PC-9 (cell line): ENCODE measurements at regions not wholly inside any gene's neighbourhood (a gene's known extent, or its start where the extent isn't known, plus 50 kb on each side); places are given as distances from the start of the nearest gene placed in this dataset.

Experiments
- BruUV-seq: library from RNA; stranded (reverse); fragments of 400-500 nt; replicated peaks from 2 replicates; lab custom pipeline; 2021; lab: Mats Ljungman, UMichigan
- CTCF ChIA-PET: fragments of 300-600 bp; sonication (Branson Sonifier 250); formaldehyde crosslinking; loops from one replicate; lab custom pipeline; 2022; ENCODE audit warnings: antibody characterized with exemption; lab: Charles Lee
- POLR2A ChIA-PET: fragments of 300-600 bp; sonication (Branson Sonifier 250); formaldehyde crosslinking; loops from one replicate; lab custom pipeline; 2022; ENCODE audit warnings: antibody characterized with exemption; ENCODE audit not compliant: unreplicated experiment; lab: Charles Lee
- DNase-seq, 2 experiments: peaks; one replicate each; pipeline versions ENCODE4 v3.0.0 to v3.0.0-alpha.2; 2015 to 2022; ENCODE audit warnings: mixed read lengths in 1 of 2
- H2AFZ ChIP-seq: fragments of 200-600 bp; sonication (generic); 2 replicates; pipeline ENCODE4 v1.8.1; 2017; ENCODE audit warnings: antibody characterized with exemption
- H3F3A ChIP-seq: fragments of 200-600 bp; sonication (generic); 2 replicates; pipeline ENCODE4 v1.8.1; 2017; ENCODE audit warnings: antibody characterized with exemption, mild to moderate bottlenecking, low read depth; ENCODE audit not compliant: insufficient read depth
- H3K27ac ChIP-seq: fragments of 200-600 bp; sonication (generic); 2 replicates; pipeline ENCODE4 v1.6.1; 2016; ENCODE audit warnings: mixed run types
- H3K27me3 ChIP-seq: fragments of 200-600 bp; sonication (generic); 2 replicates; pipeline ENCODE4 v1.6.1; 2016; ENCODE audit warnings: low read depth, mixed run types; ENCODE audit not compliant: insufficient read depth
- H3K36me3 ChIP-seq: fragments of 200-600 bp; sonication (generic); 2 replicates; pipeline ENCODE4 v1.6.1; 2016; ENCODE audit warnings: low read depth, mixed run types
- H3K4me1 ChIP-seq: fragments of 200-600 bp; sonication (generic); replicated peaks from 2 replicates; pipeline ENCODE4 v1.6.1; 2016; ENCODE audit warnings: mixed run types; ENCODE audit not compliant: insufficient read depth
- H3K4me2 ChIP-seq: fragments of 200-600 bp; sonication (generic); 2 replicates; pipeline ENCODE4 v1.6.1; 2017; ENCODE audit warnings: mixed run types
- H3K4me3 ChIP-seq: fragments of 200-600 bp; sonication (generic); 2 replicates; pipeline ENCODE4 v1.6.1; 2016; ENCODE audit warnings: mixed run types
- H3K79me2 ChIP-seq: fragments of 200-600 bp; sonication (generic); 2 replicates; pipeline ENCODE4 v1.6.1; 2017; ENCODE audit warnings: low read depth, mixed run types
- H3K9me2 ChIP-seq: fragments of 200-600 bp; sonication (generic); 2 replicates; pipeline ENCODE4 v1.8.1; 2017; ENCODE audit warnings: mild to moderate bottlenecking; ENCODE audit not compliant: insufficient read depth
- H3K9me3 ChIP-seq: fragments of 200-600 bp; sonication (generic); 2 replicates; pipeline ENCODE4 v1.8.1; 2016; ENCODE audit warnings: low read depth; ENCODE audit not compliant: insufficient read depth
- H4K20me1 ChIP-seq: fragments of 200-600 bp; sonication (generic); 2 replicates; pipeline ENCODE4 v1.8.1; 2017; ENCODE audit not compliant: insufficient read depth
- EZH2 ChIP-seq: fragments of 200-600 bp; sonication (generic); IDR thresholded peaks from 2 replicates; pipeline ENCODE4 v1.8.0; 2017; ENCODE audit warnings: antibody characterized with exemption, low read depth
- intact Hi-C: fragments of 100-400 bp; cut with micrococcal nuclease; formaldehyde crosslinking; loops from one replicate; pipeline ENCODE4 v1.10.0; 2022; ENCODE audit not compliant: unreplicated experiment
- TF ChIP-seq, protein P1 (sequence below): fragments of 200-600 bp; sonication (generic); conservative IDR thresholded peaks from 2 replicates; pipeline ENCODE4 v1.6.1; 2017; ENCODE audit warnings: mixed run types, antibody characterized with exemption, mild to moderate bottlenecking, moderate library complexity

DNA sequence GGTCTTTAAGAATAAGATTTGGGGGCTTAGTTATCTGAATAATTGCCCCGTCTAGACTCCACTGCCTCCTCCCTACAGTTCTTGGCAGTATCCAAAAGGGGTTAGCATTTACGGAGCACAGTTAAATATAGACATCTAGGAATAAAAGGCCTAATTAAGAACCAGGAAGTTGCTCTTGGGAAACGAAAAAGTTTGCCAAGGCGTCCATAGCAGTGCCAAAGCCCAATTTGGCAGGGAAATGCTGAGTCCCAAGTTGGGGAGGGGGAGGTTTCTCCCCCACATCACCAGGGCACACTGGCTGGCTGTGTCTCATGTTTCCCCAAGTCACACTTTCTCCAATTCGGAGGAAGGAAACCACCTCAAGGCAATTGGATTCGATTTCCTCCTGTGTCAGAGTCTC lies 338.7 kb downstream of the FBXW7 start:
- no peaks in the 10 kb centered on the region for H3K79me2 ChIP-seq
- ChIA-PET CTCF (interaction anchor here (0.6 kb wide), 1 partner anchor 862 kb away, joined by 4 read pairs; no protein-coding TSS in a partner anchor), POLR2A (no interaction called here)
- no peaks in the 10 kb centered on the region for H3K9me2 ChIP-seq
- no peaks in the 10 kb centered on the region for H4K20me1 ChIP-seq
- no peak overlapping the region for H2AFZ ChIP-seq
- H3K4me1 ChIP-seq = no peaks in the 10 kb centered on the region
- no peak for DNase-seq
- intact Hi-C loops = no loop called here
- H3K27me3 ChIP-seq = no peaks in the 10 kb centered on the region
- no peak overlapping the region for H3K4me2 ChIP-seq
- no peaks in the 10 kb centered on the region for H3F3A ChIP-seq
- H3K27ac ChIP-seq = no peak overlapping the region
- no peak for TF ChIP-seq EZH2
- TF ChIP-seq, protein P1, sequence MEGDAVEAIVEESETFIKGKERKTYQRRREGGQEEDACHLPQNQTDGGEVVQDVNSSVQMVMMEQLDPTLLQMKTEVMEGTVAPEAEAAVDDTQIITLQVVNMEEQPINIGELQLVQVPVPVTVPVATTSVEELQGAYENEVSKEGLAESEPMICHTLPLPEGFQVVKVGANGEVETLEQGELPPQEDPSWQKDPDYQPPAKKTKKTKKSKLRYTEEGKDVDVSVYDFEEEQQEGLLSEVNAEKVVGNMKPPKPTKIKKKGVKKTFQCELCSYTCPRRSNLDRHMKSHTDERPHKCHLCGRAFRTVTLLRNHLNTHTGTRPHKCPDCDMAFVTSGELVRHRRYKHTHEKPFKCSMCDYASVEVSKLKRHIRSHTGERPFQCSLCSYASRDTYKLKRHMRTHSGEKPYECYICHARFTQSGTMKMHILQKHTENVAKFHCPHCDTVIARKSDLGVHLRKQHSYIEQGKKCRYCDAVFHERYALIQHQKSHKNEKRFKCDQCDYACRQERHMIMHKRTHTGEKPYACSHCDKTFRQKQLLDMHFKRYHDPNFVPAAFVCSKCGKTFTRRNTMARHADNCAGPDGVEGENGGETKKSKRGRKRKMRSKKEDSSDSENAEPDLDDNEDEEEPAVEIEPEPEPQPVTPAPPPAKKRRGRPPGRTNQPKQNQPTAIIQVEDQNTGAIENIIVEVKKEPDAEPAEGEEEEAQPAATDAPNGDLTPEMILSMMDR = no peak
- H3K9me3 ChIP-seq = no peaks in the 10 kb centered on the region
- BruUV-seq = no TSS peak
- H3K4me3 ChIP-seq = no peak overlapping the region
- H3K36me3 ChIP-seq = no peaks in the 10 kb centered on the region

DNA sequence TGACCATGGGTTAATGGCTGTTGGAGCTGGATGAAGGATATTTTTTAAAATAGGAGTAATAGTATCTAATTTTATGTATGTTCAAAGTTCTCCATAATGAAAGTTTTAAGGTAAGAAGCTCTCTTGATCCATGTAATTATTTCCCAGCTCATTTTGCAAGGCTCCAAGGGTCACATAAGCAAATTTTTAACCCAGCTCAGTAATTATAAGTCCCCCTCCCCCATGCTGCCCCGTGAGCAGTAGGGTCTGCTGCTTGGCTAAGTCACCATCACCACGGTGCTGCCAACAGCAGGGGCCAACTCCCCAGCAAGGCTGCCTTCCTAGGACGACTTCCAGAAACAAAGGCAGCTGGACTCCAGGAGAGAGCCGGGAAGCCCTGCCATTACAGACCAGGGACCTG lies 340.0 kb downstream of the FBXW7 start:
- TF ChIP-seq, protein P1 = no peak
- no peak for TF ChIP-seq EZH2
- Histone ChIP-seq H3K4me2 (no peak overlapping the region), H3K27ac (no peak overlapping the region), H3K36me3 (no peaks in the 10 kb centered on the region), H3K79me2 (no peaks in the 10 kb centered on the region), H3K4me3 (no peak overlapping the region), H2AFZ (no peak overlapping the region), H3F3A (no peaks in the 10 kb centered on the region), H3K9me2 (no peaks in the 10 kb centered on the region), H3K27me3 (no peaks in the 10 kb centered on the region), H4K20me1 (no peaks in the 10 kb centered on the region), H3K9me3 (no peaks in the 10 kb centered on the region), H3K4me1 (no peaks in the 10 kb centered on the region)
- intact Hi-C loops = no loop called here
- ChIA-PET CTCF (no interaction called here), POLR2A (no interaction called here)
- DNase-seq = no peak
- BruUV-seq = no TSS peak

DNA sequence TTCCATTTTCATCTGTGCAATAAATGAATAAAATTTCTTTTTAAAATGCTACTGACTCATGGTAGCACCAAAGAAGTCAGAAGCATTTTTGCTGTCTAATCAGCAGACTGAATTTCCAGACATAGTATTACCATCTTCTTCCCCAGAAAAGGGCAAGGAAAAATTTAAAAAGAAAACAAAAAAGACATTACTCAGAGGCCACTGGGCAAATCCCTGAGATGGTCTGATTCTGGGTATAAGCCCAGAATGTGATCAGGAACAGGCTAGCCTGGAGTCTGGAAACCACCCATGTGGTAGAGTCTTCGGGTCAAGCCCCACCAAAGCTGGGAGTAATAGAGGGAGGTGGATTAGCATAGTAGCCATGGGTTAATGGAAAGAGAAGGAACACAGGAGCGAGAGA lies 342.8 kb downstream of the FBXW7 start:
- H2AFZ ChIP-seq = no peak overlapping the region
- BruUV-seq = no TSS peak
- intact Hi-C loops = no loop called here
- H3K36me3 ChIP-seq = no peaks in the 10 kb centered on the region
- H3K27me3 ChIP-seq = no peaks in the 10 kb centered on the region
- DNase-seq = no peak
- ChIA-PET POLR2A (no interaction called here), CTCF (no interaction called here)
- no peaks in the 10 kb centered on the region for H3K4me1 ChIP-seq
- no peaks in the 10 kb centered on the region for H3K9me2 ChIP-seq
- H3K4me2 ChIP-seq = no peak overlapping the region
- H3K9me3 ChIP-seq = no peaks in the 10 kb centered on the region
- TF ChIP-seq, protein P1 = no peak
- TF ChIP-seq EZH2 = no peak
- H4K20me1 ChIP-seq = no peaks in the 10 kb centered on the region
- no peak overlapping the region for H3K4me3 ChIP-seq
- no peaks in the 10 kb centered on the region for H3K79me2 ChIP-seq
- no peak overlapping the region for H3K27ac ChIP-seq
- H3F3A ChIP-seq = no peaks in the 10 kb centered on the region
